Sigmoid colon (tissue), 4 donors: ENCODE measurements at regions not wholly inside any gene's neighbourhood (a gene's known extent, or its start where the extent isn't known, plus 50 kb on each side); places are given as distances from the start of the nearest gene placed in this dataset.

ENCODE experiments used
- CTCF ChIP-seq, 4 experiments: fragments of 450-650 bp in 3 of 4; fragments of 200-600 bp in 1 of 4; IDR thresholded peaks; one replicate each; pipeline ENCODE4 v1.5.1; 2016 to 2019; ENCODE audit warnings: antibody characterized with exemption in 4 of 4, mild to moderate bottlenecking in 3 of 4, moderate library complexity in 2 of 4
- EP300 ChIP-seq, 4 donors: sonication (generic); formaldehyde crosslinking; IDR thresholded peaks; one replicate each; pipeline ENCODE4 v1.6.1; 2017; ENCODE audit warnings: antibody characterized with exemption in 4 of 4
- POLR2A ChIP-seq, 2 donors: fragments of 450-650 bp; IDR thresholded peaks; one replicate each; pipeline ENCODE4 v1.6.1; 2016; ENCODE audit warnings: antibody characterized with exemption in 2 of 2, mild to moderate bottlenecking in 2 of 2, moderate library complexity in 2 of 2
- POLR2AphosphoS5 ChIP-seq, 4 donors: sonication (generic); formaldehyde crosslinking; IDR thresholded peaks; one replicate each; pipeline ENCODE4 v1.6.1; 2017; ENCODE audit warnings: antibody characterized with exemption in 4 of 4

- TF ChIP-seq POLR2A (IDR thresholded peaks at IDR 0.05) (no peak), CTCF (IDR thresholded peaks at IDR 0.05) (no peak), EP300 (IDR thresholded peaks at IDR 0.05) (no peak), POLR2AphosphoS5 (IDR thresholded peaks at IDR 0.05) (no peak)
These were observed 140.4 kb upstream of the APCDD1 start for GRCh38 chr18:10314066-10314465.
